Trophoblast cell (in vitro differentiated cells and primary cell): ENCODE measurements at regions not wholly inside any gene's neighbourhood (a gene's known extent, or its start where the extent isn't known, plus 50 kb on each side); places are given as distances from the start of the nearest gene placed in this dataset.

ENCODE experiments used
- DNase-seq, 2 donors: peaks; one replicate each; pipeline ENCODE4 v3.0.0-alpha.2; 2016
- H2AFZ ChIP-seq: 2 replicates; pipeline ENCODE4 v1.6.1; 2013; ENCODE audit warnings: low read length, moderate library complexity, mild to moderate bottlenecking; ENCODE audit not compliant: insufficient read depth, poor library complexity
- H2AK5ac ChIP-seq: 2 replicates; pipeline ENCODE4 v1.6.1; 2013; ENCODE audit warnings: mild to moderate bottlenecking, low read length
- H2BK120ac ChIP-seq: 2 replicates; pipeline ENCODE4 v1.6.1; 2013; ENCODE audit warnings: low read length, mild to moderate bottlenecking, moderate library complexity; ENCODE audit not compliant: insufficient read depth, poor library complexity
- H2BK12ac ChIP-seq: 2 replicates; pipeline ENCODE4 v1.6.1; 2013; ENCODE audit warnings: mild to moderate bottlenecking, low read length, moderate library complexity
- H2BK5ac ChIP-seq: 2 replicates; pipeline ENCODE4 v1.6.1; 2013; ENCODE audit warnings: low read length, low read depth, moderate library complexity, mild to moderate bottlenecking; ENCODE audit not compliant: poor library complexity
- H3K14ac ChIP-seq: 2 replicates; pipeline ENCODE4 v1.6.1; 2013; ENCODE audit warnings: mild to moderate bottlenecking, low read length
- H3K18ac ChIP-seq: 2 replicates; pipeline ENCODE4 v1.6.1; 2013; ENCODE audit warnings: mild to moderate bottlenecking, low read length
- H3K23ac ChIP-seq: 2 replicates; pipeline ENCODE4 v1.6.1; 2013; ENCODE audit warnings: low read length
- H3K27ac ChIP-seq: 2 replicates; pipeline ENCODE4 v1.5.1; 2013; ENCODE audit warnings: low read depth, mild to moderate bottlenecking, inconsistent platforms, low read length, moderate library complexity
- H3K27me3 ChIP-seq: 2 replicates; pipeline ENCODE4 v1.6.1; 2013; ENCODE audit warnings: inconsistent platforms, mild to moderate bottlenecking, low read length, moderate library complexity; ENCODE audit not compliant: insufficient read depth
- H3K36me3 ChIP-seq, 2 experiments: 1 replicate in 1 of 2; 2 replicates in 1 of 2; pipeline ENCODE4 v1.6.1; 2013; ENCODE audit warnings: low read length in 2 of 2, mild to moderate bottlenecking in 2 of 2, moderate library complexity in 1 of 2; ENCODE audit not compliant: insufficient read depth in 2 of 2, control insufficient read depth in 1 of 2
- H3K4ac ChIP-seq: 2 replicates; pipeline ENCODE4 v1.6.1; 2013; ENCODE audit warnings: low read depth, mild to moderate bottlenecking, low read length, moderate library complexity
- H3K4me1 ChIP-seq, 2 experiments: 1 replicate in 1 of 2; 2 replicates in 1 of 2; pipeline ENCODE4 v1.6.1; 2013; ENCODE audit warnings: low read length in 2 of 2, mild to moderate bottlenecking in 2 of 2, moderate library complexity in 1 of 2; ENCODE audit not compliant: insufficient read depth in 2 of 2, control insufficient read depth in 1 of 2
- H3K4me2 ChIP-seq: 2 replicates; pipeline ENCODE4 v1.6.1; 2013; ENCODE audit warnings: inconsistent platforms, mild to moderate bottlenecking, low read length, moderate library complexity
- H3K4me3 ChIP-seq: 2 replicates; pipeline ENCODE4 v1.5.1; 2013; ENCODE audit warnings: mild to moderate bottlenecking, low read depth, low read length, inconsistent platforms
- H3K79me1 ChIP-seq: one replicate; pipeline ENCODE4 v1.6.1; 2013; ENCODE audit warnings: low read length
- H3K79me2 ChIP-seq: 2 replicates; pipeline ENCODE4 v1.6.1; 2013; ENCODE audit warnings: low read length, mild to moderate bottlenecking; ENCODE audit not compliant: control insufficient read depth, insufficient read depth, poor library complexity
- H3K9ac ChIP-seq: 2 replicates; pipeline ENCODE4 v1.6.1; 2013; ENCODE audit warnings: mild to moderate bottlenecking, low read length
- H3K9me3 ChIP-seq: 2 replicates; pipeline ENCODE4 v1.6.1; 2013; ENCODE audit warnings: low read depth, mild to moderate bottlenecking, control low read depth, inconsistent platforms, low read length; ENCODE audit not compliant: insufficient read depth
- H4K12ac ChIP-seq: 2 replicates; pipeline ENCODE4 v1.6.1; 2013; ENCODE audit warnings: low read depth, mild to moderate bottlenecking, low read length, moderate library complexity
- H4K8ac ChIP-seq: 2 replicates; pipeline ENCODE4 v1.6.1; 2013; ENCODE audit warnings: low read depth, mild to moderate bottlenecking, low read length, moderate library complexity
- H4K91ac ChIP-seq: one replicate; pipeline ENCODE4 v1.6.1; 2013; ENCODE audit warnings: low read depth, mild to moderate bottlenecking, low read length, moderate library complexity
- WGBS: extraction: QIAGEN DNeasy Blood & Tissue Kit; methylation state at CpG from one replicate; pipeline ENCODE4 v1.1.7; 2013; ENCODE audit warnings: missing lambda C conversion rate; ENCODE audit not compliant: insufficient read length, insufficient coverage; ENCODE audit errors: extremely low coverage; 5-methylcytosine and 5-hydroxymethylcytosine counted together

DNA sequence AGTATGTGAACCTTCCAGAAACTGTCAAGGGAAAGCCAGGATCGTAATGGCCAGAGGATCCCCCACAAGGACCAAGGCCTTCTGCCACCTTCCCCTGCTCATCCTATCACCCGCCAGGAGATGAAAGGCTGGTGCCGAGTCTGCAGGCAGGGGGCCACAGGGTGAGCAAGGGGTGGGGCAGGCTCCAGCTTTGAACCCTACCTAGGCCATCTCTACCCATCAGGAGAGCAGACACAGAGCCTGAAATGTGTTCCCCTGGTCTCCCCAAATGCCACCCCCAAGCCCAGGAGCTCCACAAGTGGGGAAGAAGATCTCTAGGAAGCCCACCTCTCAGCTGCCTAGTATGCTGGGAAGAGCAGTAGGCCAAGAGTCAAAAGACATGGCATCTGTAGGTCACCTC is 95.1 kb downstream of the KCTD15 start:
- H3K4me3 ChIP-seq: no peak overlapping the region
- H3K4me2 ChIP-seq: no peak overlapping the region
- no peak overlapping the region for H2AK5ac ChIP-seq
- WGBS: no CpG with 5 or more reads among the region's 3 CpGs
- H3K23ac ChIP-seq: no peak overlapping the region
- H4K12ac ChIP-seq: no peak overlapping the region
- H3K79me1 ChIP-seq: no peaks in the 10 kb centered on the region
- no peak overlapping the region for H3K4ac ChIP-seq
- no peak overlapping the region for H4K91ac ChIP-seq
- H3K36me3 ChIP-seq: no peaks in the 10 kb centered on the region
- H2BK12ac ChIP-seq: no peak overlapping the region
- no peaks in the 10 kb centered on the region for H3K9me3 ChIP-seq
- no peak overlapping the region for H2BK120ac ChIP-seq
- H3K18ac ChIP-seq: no peak overlapping the region
- no peaks in the 10 kb centered on the region for H3K27me3 ChIP-seq
- no peak for DNase-seq
- H3K14ac ChIP-seq: no peak overlapping the region
- no peak overlapping the region for H2BK5ac ChIP-seq
- no peaks in the 10 kb centered on the region for H3K4me1 ChIP-seq
- H4K8ac ChIP-seq: no peak overlapping the region
- H3K27ac ChIP-seq: no peak overlapping the region
- H3K79me2 ChIP-seq: no peaks in the 10 kb centered on the region
- no peak overlapping the region for H2AFZ ChIP-seq
- H3K9ac ChIP-seq: no peak overlapping the region

- no peak overlapping the region for H2BK120ac ChIP-seq
- H3K36me3 ChIP-seq: no peaks in the 10 kb centered on the region
- H3K9me3 ChIP-seq: peaks cover 2% of the 10 kb centered on the region
- no peak overlapping the region for H3K4me2 ChIP-seq
- H3K23ac ChIP-seq: no peak overlapping the region
- H2BK5ac ChIP-seq: no peak overlapping the region
- H4K12ac ChIP-seq: no peak overlapping the region
- no peak overlapping the region for H4K91ac ChIP-seq
- H3K14ac ChIP-seq: no peak overlapping the region
- H3K79me1 ChIP-seq: no peaks in the 10 kb centered on the region
- H3K4ac ChIP-seq: no peak overlapping the region
- no peak overlapping the region for H2AFZ ChIP-seq
- no CpG with 5 or more reads among the region's 11 CpGs for WGBS
- no peak overlapping the region for H3K27ac ChIP-seq
- no peaks in the 10 kb centered on the region for H3K27me3 ChIP-seq
- H3K4me1 ChIP-seq: no peaks in the 10 kb centered on the region
- no peak overlapping the region for H2BK12ac ChIP-seq
- H3K9ac ChIP-seq: no peak overlapping the region
- no peak for DNase-seq
- no peak overlapping the region for H3K4me3 ChIP-seq
- H4K8ac ChIP-seq: no peak overlapping the region
- no peak overlapping the region for H2AK5ac ChIP-seq
- H3K18ac ChIP-seq: no peak overlapping the region
- H3K79me2 ChIP-seq: no peaks in the 10 kb centered on the region
Measured at GRCh38 chr19:33894787-33895186, 98.1 kb downstream of the KCTD15 start.

- Histone ChIP-seq H2AFZ (no peak overlapping the region), H2BK5ac (no peak overlapping the region), H3K18ac (no peak overlapping the region), H3K4me2 (no peak overlapping the region), H3K9me3 (peaks cover 2% of the 10 kb centered on the region), H3K36me3 (no peaks in the 10 kb centered on the region), H3K79me1 (no peaks in the 10 kb centered on the region), H4K8ac (no peak overlapping the region), H3K9ac (no peak overlapping the region), H2BK12ac (no peak overlapping the region), H4K12ac (no peak overlapping the region), H3K27ac (no peak overlapping the region), H3K4ac (no peak overlapping the region), H4K91ac (no peak overlapping the region), H3K4me3 (no peak overlapping the region), H3K23ac (no peak overlapping the region), H3K4me1 (no peaks in the 10 kb centered on the region), H3K79me2 (no peaks in the 10 kb centered on the region), H2BK120ac (no peak overlapping the region), H3K14ac (no peak overlapping the region), H3K27me3 (no peaks in the 10 kb centered on the region), H2AK5ac (no peak overlapping the region)
- no peak for DNase-seq
- no CpG with 5 or more reads among the region's 2 CpGs for WGBS
Measured at GRCh38 chr19:33895366-33895765, 98.7 kb downstream of the KCTD15 start.

DNA sequence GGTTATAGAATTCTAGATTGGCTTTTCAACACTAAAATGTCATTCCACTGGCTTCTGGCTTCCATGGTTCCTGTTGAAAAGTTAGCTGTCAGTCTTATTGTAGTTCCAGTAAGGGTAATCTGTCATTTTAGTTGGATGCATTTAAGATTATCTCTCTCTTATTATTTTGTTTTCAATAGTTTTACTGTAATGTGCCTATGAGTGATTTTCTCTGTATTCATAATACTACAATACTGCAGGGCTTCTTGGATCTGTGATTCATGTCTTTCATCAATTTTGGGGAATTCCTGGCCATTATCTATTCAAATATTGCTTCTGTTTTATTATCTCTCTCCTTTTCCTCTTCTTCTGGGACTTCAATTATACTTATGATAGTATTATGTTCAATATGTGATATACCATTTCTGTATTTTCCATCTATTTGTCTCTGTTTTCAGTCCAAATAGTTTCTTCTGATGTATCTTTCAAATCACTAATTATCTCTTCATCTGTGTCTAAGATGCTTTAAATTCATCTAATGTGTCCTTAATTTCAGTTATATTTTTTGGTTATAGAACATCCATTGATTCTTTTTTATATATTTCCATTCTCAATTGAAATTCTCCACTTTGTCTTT is 101.5 kb downstream of the KCTD15 start:
- no peak overlapping the region for H3K4me3 ChIP-seq
- H3K27ac ChIP-seq: no peak overlapping the region
- no peak overlapping the region for H2BK12ac ChIP-seq
- H3K9me3 ChIP-seq: peaks cover 2% of the 10 kb centered on the region
- H3K4me1 ChIP-seq: no peaks in the 10 kb centered on the region
- H4K12ac ChIP-seq: no peak overlapping the region
- no peak overlapping the region for H3K23ac ChIP-seq
- no peak overlapping the region for H3K9ac ChIP-seq
- H3K27me3 ChIP-seq: no peaks in the 10 kb centered on the region
- H3K36me3 ChIP-seq: no peaks in the 10 kb centered on the region
- no peak overlapping the region for H3K4me2 ChIP-seq
- no peak overlapping the region for H4K8ac ChIP-seq
- H3K18ac ChIP-seq: no peak overlapping the region
- H3K14ac ChIP-seq: no peak overlapping the region
- no peaks in the 10 kb centered on the region for H3K79me2 ChIP-seq
- H3K4ac ChIP-seq: no peak overlapping the region
- H2BK5ac ChIP-seq: no peak overlapping the region
- H2AFZ ChIP-seq: no peak overlapping the region
- H3K79me1 ChIP-seq: no peaks in the 10 kb centered on the region
- no peak overlapping the region for H2BK120ac ChIP-seq
- no peak for DNase-seq
- H2AK5ac ChIP-seq: no peak overlapping the region
- no peak overlapping the region for H4K91ac ChIP-seq
